8988T (cell line): ENCODE measurements at regions not wholly inside any gene's neighbourhood (a gene's known extent, or its start where the extent isn't known, plus 50 kb on each side); places are given as distances from the start of the nearest gene placed in this dataset.

ENCODE experiments used
- DNase-seq: peaks from one replicate; pipeline ENCODE4 v3.0.0; 2011

GRCh38 chr4:122027203-122027602, 75.3 kb upstream of the TRPC3 start:
- DNase-seq: no peak

- no peak for DNase-seq
Observed at GRCh38 chr4:122017296-122017695, 65.4 kb upstream of the TRPC3 start.

GRCh38 chr4:122015203-122015602, 63.3 kb upstream of the TRPC3 start:
- DNase-seq: no peak

GRCh38 chr4:122012735-122013134, 60.9 kb upstream of the TRPC3 start:
- DNase-seq: no peak

GRCh38 chr4:122010610-122011009, 58.8 kb upstream of the TRPC3 start:
- DNase-seq: no peak

GRCh38 chr4:122009524-122009923, 57.7 kb upstream of the TRPC3 start:
- no peak for DNase-seq

- no peak for DNase-seq
Observed at GRCh38 chr4:122007016-122007415, 55.2 kb upstream of the TRPC3 start.

GRCh38 chr4:122005064-122005755, 53.4 kb upstream of the TRPC3 start:
- DNase-seq: no peak

GRCh38 chr4:122003335-122003734, 51.5 kb upstream of the TRPC3 start:
- DNase-seq: peak; percentile 8
